Uterus (tissue), 3 donors: ENCODE measurements at regions not wholly inside any gene's neighbourhood (a gene's known extent, or its start where the extent isn't known, plus 50 kb on each side); places are given as distances from the start of the nearest gene placed in this dataset.

Experiments used
- DNase-seq, 2 donors: peaks; one replicate each; pipeline ENCODE4 v3.0.0-alpha.2; 2019 to 2020
- H3K27ac ChIP-seq, 2 donors: fragments of 200-600 bp; sonication (generic); 1 replicate in 1 of 2; 2 replicates in 1 of 2; pipeline ENCODE4 v1.5.1; 2016 to 2018
- H3K27me3 ChIP-seq, 2 donors: fragments of 200-600 bp; sonication (generic); one replicate each; pipeline ENCODE4 v1.5.1; 2018 to 2019; ENCODE audit warnings: control low read depth in 1 of 2
- H3K36me3 ChIP-seq, 2 donors: fragments of 200-600 bp; sonication (generic); one replicate each; pipeline ENCODE4 v1.5.1; 2019; ENCODE audit warnings: control low read depth in 1 of 2
- H3K4me1 ChIP-seq, 2 donors: fragments of 200-600 bp; sonication (generic); one replicate each; pipeline ENCODE4 v1.5.1; 2018 to 2019; ENCODE audit warnings: control low read depth in 1 of 2
- H3K4me3 ChIP-seq, 2 donors: fragments of 200-600 bp; sonication (generic); 1 replicate in 1 of 2; 2 replicates in 1 of 2; pipeline ENCODE4 v1.5.1; 2018 to 2019; ENCODE audit warnings: mild to moderate bottlenecking in 1 of 2
- H3K9me3 ChIP-seq, 2 donors: fragments of 200-600 bp; sonication (generic); one replicate each; pipeline ENCODE4 v1.5.1; 2019; ENCODE audit warnings: control low read depth in 1 of 2
- CTCF ChIP-seq, 4 experiments: fragments of 200-600 bp in 2 of 4; fragments of 450-650 bp in 2 of 4; sonication (generic) in 2 of 4; IDR thresholded peaks; one replicate each; pipeline ENCODE4 v1.5.1; 2016 to 2019; ENCODE audit warnings: antibody characterized with exemption in 4 of 4, mild to moderate bottlenecking in 2 of 4, moderate library complexity in 1 of 4
- POLR2A ChIP-seq, 2 donors: fragments of 450-650 bp; IDR thresholded peaks; one replicate each; pipeline ENCODE4 v1.6.1; 2016; ENCODE audit warnings: antibody characterized with exemption in 2 of 2, mild to moderate bottlenecking in 1 of 2, moderate library complexity in 1 of 2
- intact Hi-C: fragments of 100-400 bp; cut with DNase I; formaldehyde crosslinking; loops from one replicate; pipeline ENCODE4 v1.15.1; 2023; ENCODE audit warnings: low total_unique reads
- donor health status: DM: yes; HTN: yes; CAD: no.

- no peak for TF ChIP-seq CTCF (IDR thresholded peaks at IDR 0.05)
- no peak for TF ChIP-seq POLR2A (IDR thresholded peaks at IDR 0.05)
These were observed 649.0 kb downstream of the TMTC2 start for GRCh38 chr12:83335748-83336147.

GRCh38 chr12:83326666-83327065, 640.0 kb downstream of the TMTC2 start:
- TF ChIP-seq CTCF (IDR thresholded peaks at IDR 0.05), result no peak
- no peak for TF ChIP-seq POLR2A (IDR thresholded peaks at IDR 0.05)
- no peaks in the 10 kb centered on the region for H3K27me3 ChIP-seq
- no peaks in the 10 kb centered on the region for H3K4me1 ChIP-seq
- no peaks in the 10 kb centered on the region for H3K9me3 ChIP-seq
- no peak overlapping the region for H3K4me3 ChIP-seq
- H3K27ac ChIP-seq, result no peak overlapping the region
- no peak for DNase-seq
- intact Hi-C loops, result no loop called here
- no peaks in the 10 kb centered on the region for H3K36me3 ChIP-seq

More at GRCh38 chr12:83335748-83336147, 649.0 kb downstream of the TMTC2 start:
- Histone ChIP-seq H3K4me3 (no peak overlapping the region), H3K27me3 (no peaks in the 10 kb centered on the region), H3K27ac (no peak overlapping the region), H3K4me1 (no peaks in the 10 kb centered on the region), H3K36me3 (no peaks in the 10 kb centered on the region), H3K9me3 (no peaks in the 10 kb centered on the region)
- intact Hi-C loops, result no loop called here
- DNase-seq, result no peak

- Histone ChIP-seq H3K36me3 (no peaks in the 10 kb centered on the region), H3K27ac (no peak overlapping the region), H3K4me1 (no peaks in the 10 kb centered on the region), H3K4me3 (no peak overlapping the region), H3K27me3 (no peaks in the 10 kb centered on the region), H3K9me3 (no peaks in the 10 kb centered on the region)
- TF ChIP-seq CTCF (IDR thresholded peaks at IDR 0.05), result no peak
- TF ChIP-seq POLR2A (IDR thresholded peaks at IDR 0.05), result no peak
- DNase-seq, result no peak
- intact Hi-C loops, result no loop called here
These were observed 637.2 kb downstream of the TMTC2 start for GRCh38 chr12:83323866-83324265.

GRCh38 chr12:83322809-83323208, 636.1 kb downstream of the TMTC2 start:
- H3K4me1 ChIP-seq, result no peaks in the 10 kb centered on the region
- H3K4me3 ChIP-seq, result no peak overlapping the region
- TF ChIP-seq CTCF (IDR thresholded peaks at IDR 0.05) (no peak), POLR2A (IDR thresholded peaks at IDR 0.05) (no peak)
- no peaks in the 10 kb centered on the region for H3K36me3 ChIP-seq
- H3K27me3 ChIP-seq, result no peaks in the 10 kb centered on the region
- intact Hi-C loops, result no loop called here
- no peak for DNase-seq
- H3K27ac ChIP-seq, result no peak overlapping the region
- no peaks in the 10 kb centered on the region for H3K9me3 ChIP-seq

GRCh38 chr12:83321971-83322370, 635.3 kb downstream of the TMTC2 start:
- H3K27ac ChIP-seq, result no peak overlapping the region
- H3K36me3 ChIP-seq, result no peaks in the 10 kb centered on the region
- DNase-seq, result no peak
- H3K9me3 ChIP-seq, result no peaks in the 10 kb centered on the region
- intact Hi-C loops, result no loop called here
- TF ChIP-seq POLR2A (IDR thresholded peaks at IDR 0.05), result no peak
- TF ChIP-seq CTCF (IDR thresholded peaks at IDR 0.05), result no peak
- no peaks in the 10 kb centered on the region for H3K27me3 ChIP-seq
- no peak overlapping the region for H3K4me3 ChIP-seq
- no peaks in the 10 kb centered on the region for H3K4me1 ChIP-seq
